ENCODE measurements at regions not wholly inside any gene's neighbourhood (a gene's known extent, or its start where the extent isn't known, plus 50 kb on each side); places are given as distances from the start of the nearest gene placed in this dataset.

DNA sequence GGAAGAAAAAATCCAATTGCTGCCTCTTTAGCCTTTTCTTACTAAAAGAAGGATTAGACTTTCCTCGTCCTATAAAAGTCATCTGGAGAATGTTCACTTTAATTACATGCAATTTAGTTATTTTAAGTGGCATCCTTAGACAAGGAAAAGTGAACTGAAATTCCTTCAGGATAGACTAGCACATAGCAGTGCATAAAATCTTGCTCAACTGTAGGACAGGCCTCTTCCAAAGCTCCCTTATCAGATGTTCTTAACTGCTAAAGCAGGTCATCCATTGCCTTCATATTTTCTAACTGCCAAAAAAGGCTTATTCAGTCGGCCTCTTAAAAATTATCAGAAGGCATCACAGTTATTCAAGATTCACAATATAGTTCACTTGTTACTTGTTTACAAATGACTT is 396.5 kb downstream of the DMRT2 start:
- Histone ChIP-seq H3K4me1 (ENCODE audit: insufficient read depth, insufficient read length) (no peaks in the 10 kb centered on the region), H3K9ac (ENCODE audit: insufficient read length, low read depth) (no peak overlapping the region), H3K9me3 (ENCODE audit: insufficient read depth, low read length) (no peaks in the 10 kb centered on the region), H3K27me3 (ENCODE audit: insufficient read depth, insufficient read length) (no peaks in the 10 kb centered on the region), H3K36me3 (ENCODE audit: insufficient read depth, insufficient read length, low read length) (no peaks in the 10 kb centered on the region), H3K4me3 (ENCODE audit: insufficient read length, low read depth) (no peak overlapping the region)
- DNase-seq (ENCODE audit: low read depth, low spot score): no peak
- no peak for TF ChIP-seq SUZ12 (IDR thresholded peaks at IDR 0.05; ENCODE audit: extremely low read depth, insufficient read depth, insufficient read length)
- TF ChIP-seq YY1 (IDR thresholded peaks at IDR 0.05; ENCODE audit: insufficient read depth, insufficient read length): no peak
- no peak for TF ChIP-seq ZNF274 (IDR thresholded peaks at IDR 0.05; ENCODE audit: low read depth, low read length)

GRCh38 chr9:1453636-1454035 is 403.5 kb downstream of the DMRT2 start:
- H3K4me1 ChIP-seq (ENCODE audit: insufficient read depth, insufficient read length): no peaks in the 10 kb centered on the region
- no peaks in the 10 kb centered on the region for H3K27me3 ChIP-seq (ENCODE audit: insufficient read depth, insufficient read length)
- H3K9me3 ChIP-seq (ENCODE audit: insufficient read depth, low read length): no peaks in the 10 kb centered on the region
- no peaks in the 10 kb centered on the region for H3K36me3 ChIP-seq (ENCODE audit: insufficient read depth, insufficient read length, low read length)
- no peak overlapping the region for H3K4me3 ChIP-seq (ENCODE audit: insufficient read length, low read depth)
- TF ChIP-seq YY1 (IDR thresholded peaks at IDR 0.05; ENCODE audit: insufficient read depth, insufficient read length) (no peak), ZNF274 (IDR thresholded peaks at IDR 0.05; ENCODE audit: low read depth, low read length) (no peak), SUZ12 (IDR thresholded peaks at IDR 0.05; ENCODE audit: extremely low read depth, insufficient read depth, insufficient read length) (no peak)
- DNase-seq (ENCODE audit: low read depth, low spot score): no peak
- H3K9ac ChIP-seq (ENCODE audit: insufficient read length, low read depth): no peak overlapping the region

DNA sequence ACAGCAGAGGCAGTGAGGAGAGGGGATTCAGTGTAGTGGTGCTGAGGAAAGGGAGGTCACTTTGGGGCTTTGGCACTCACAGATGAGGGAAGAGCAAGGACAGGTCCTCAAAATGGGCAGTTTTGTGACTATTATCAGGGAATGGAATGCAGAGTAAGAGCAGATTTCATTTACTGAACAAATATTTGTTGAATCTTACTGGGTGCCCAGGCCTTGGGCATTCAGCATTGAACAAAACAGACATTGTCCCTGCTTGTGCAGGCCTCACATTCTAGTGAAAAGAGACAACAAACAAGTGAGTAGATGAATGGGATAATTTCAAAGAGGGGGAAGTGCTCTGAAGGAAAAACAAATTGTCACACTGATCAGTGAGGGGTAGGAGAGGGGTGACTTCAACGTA is 404.1 kb downstream of the DMRT2 start:
- DNase-seq (ENCODE audit: low read depth, low spot score): no peak
- Histone ChIP-seq H3K4me3 (ENCODE audit: insufficient read length, low read depth) (no peak overlapping the region), H3K27me3 (ENCODE audit: insufficient read depth, insufficient read length) (no peaks in the 10 kb centered on the region), H3K36me3 (ENCODE audit: insufficient read depth, insufficient read length, low read length) (no peaks in the 10 kb centered on the region), H3K9me3 (ENCODE audit: insufficient read depth, low read length) (no peaks in the 10 kb centered on the region), H3K9ac (ENCODE audit: insufficient read length, low read depth) (no peak overlapping the region), H3K4me1 (ENCODE audit: insufficient read depth, insufficient read length) (no peaks in the 10 kb centered on the region)
- TF ChIP-seq YY1 (IDR thresholded peaks at IDR 0.05; ENCODE audit: insufficient read depth, insufficient read length) (no peak), ZNF274 (IDR thresholded peaks at IDR 0.05; ENCODE audit: low read depth, low read length) (no peak), SUZ12 (IDR thresholded peaks at IDR 0.05; ENCODE audit: extremely low read depth, insufficient read depth, insufficient read length) (no peak)

DNA sequence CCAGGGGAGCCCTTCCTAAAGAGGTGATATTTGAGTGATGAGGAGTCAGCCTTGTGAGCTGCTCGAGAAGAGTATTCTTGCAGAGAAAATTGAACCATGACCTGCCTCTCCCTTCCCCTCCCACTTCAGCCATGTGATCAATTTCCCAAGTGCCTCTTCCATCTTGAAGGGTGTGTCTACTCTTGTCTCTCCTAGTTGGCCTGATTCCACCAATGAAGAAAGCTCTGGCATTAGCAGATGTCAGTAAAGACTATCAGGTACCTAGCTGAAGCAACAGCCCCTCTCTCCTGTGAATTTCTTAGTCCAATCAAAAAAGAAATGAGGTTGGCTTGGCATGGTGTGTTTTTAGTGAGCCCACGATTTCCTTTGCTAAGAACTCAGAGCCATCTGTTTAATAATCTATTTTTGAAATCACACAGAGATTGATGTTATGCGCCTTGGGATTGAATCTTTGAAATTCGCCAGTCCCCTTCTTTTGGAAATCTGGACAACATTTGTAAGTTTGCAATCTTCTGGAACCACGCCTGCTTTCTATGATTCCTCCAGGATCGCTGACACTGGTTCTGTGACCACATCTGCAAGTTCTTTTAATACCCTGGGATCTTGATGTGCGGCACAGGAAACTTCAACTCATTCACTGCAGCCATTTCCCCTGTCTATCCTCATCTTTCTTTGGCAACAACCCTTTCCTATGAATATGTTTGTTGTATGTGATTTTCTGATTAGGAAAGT is 404.6 kb downstream of the DMRT2 start:
- Histone ChIP-seq H3K36me3 (ENCODE audit: insufficient read depth, insufficient read length, low read length) (no peaks in the 10 kb centered on the region), H3K4me1 (ENCODE audit: insufficient read depth, insufficient read length) (no peaks in the 10 kb centered on the region), H3K27me3 (ENCODE audit: insufficient read depth, insufficient read length) (no peaks in the 10 kb centered on the region), H3K9ac (ENCODE audit: insufficient read length, low read depth) (no peak overlapping the region), H3K4me3 (ENCODE audit: insufficient read length, low read depth) (no peak overlapping the region), H3K9me3 (ENCODE audit: insufficient read depth, low read length) (no peaks in the 10 kb centered on the region)
- TF ChIP-seq SUZ12 (IDR thresholded peaks at IDR 0.05; ENCODE audit: extremely low read depth, insufficient read depth, insufficient read length) (no peak), YY1 (IDR thresholded peaks at IDR 0.05; ENCODE audit: insufficient read depth, insufficient read length) (no peak), ZNF274 (IDR thresholded peaks at IDR 0.05; ENCODE audit: low read depth, low read length) (no peak)
- DNase-seq (ENCODE audit: low read depth, low spot score): no peak

DNA sequence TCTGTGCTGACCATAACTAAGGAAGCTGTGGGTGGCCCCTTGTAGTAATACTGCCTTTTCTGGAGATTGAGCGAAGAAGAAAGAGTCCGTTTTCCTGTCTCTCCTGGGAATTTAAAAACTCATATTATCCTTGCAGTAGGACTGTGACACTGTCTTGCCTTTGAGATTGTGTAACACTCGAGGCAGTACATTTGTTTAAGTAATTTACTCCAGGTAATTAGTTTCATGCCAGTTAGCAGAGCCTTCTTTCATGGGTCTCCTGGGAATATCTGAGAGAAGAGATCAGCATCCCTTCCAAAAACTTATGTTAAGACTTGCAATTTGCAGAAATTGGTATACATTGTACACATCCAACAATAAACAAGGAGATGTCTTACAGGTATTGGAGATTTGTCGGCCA is 405.6 kb downstream of the DMRT2 start:
- H3K4me1 ChIP-seq (ENCODE audit: insufficient read depth, insufficient read length): no peaks in the 10 kb centered on the region
- no peak overlapping the region for H3K4me3 ChIP-seq (ENCODE audit: insufficient read length, low read depth)
- no peak for DNase-seq (ENCODE audit: low read depth, low spot score)
- H3K36me3 ChIP-seq (ENCODE audit: insufficient read depth, insufficient read length, low read length): no peaks in the 10 kb centered on the region
- H3K9me3 ChIP-seq (ENCODE audit: insufficient read depth, low read length): no peaks in the 10 kb centered on the region
- TF ChIP-seq SUZ12 (IDR thresholded peaks at IDR 0.05; ENCODE audit: extremely low read depth, insufficient read depth, insufficient read length) (no peak), YY1 (IDR thresholded peaks at IDR 0.05; ENCODE audit: insufficient read depth, insufficient read length) (no peak), ZNF274 (IDR thresholded peaks at IDR 0.05; ENCODE audit: low read depth, low read length) (no peak)
- H3K9ac ChIP-seq (ENCODE audit: insufficient read length, low read depth): no peak overlapping the region
- no peaks in the 10 kb centered on the region for H3K27me3 ChIP-seq (ENCODE audit: insufficient read depth, insufficient read length)

DNA sequence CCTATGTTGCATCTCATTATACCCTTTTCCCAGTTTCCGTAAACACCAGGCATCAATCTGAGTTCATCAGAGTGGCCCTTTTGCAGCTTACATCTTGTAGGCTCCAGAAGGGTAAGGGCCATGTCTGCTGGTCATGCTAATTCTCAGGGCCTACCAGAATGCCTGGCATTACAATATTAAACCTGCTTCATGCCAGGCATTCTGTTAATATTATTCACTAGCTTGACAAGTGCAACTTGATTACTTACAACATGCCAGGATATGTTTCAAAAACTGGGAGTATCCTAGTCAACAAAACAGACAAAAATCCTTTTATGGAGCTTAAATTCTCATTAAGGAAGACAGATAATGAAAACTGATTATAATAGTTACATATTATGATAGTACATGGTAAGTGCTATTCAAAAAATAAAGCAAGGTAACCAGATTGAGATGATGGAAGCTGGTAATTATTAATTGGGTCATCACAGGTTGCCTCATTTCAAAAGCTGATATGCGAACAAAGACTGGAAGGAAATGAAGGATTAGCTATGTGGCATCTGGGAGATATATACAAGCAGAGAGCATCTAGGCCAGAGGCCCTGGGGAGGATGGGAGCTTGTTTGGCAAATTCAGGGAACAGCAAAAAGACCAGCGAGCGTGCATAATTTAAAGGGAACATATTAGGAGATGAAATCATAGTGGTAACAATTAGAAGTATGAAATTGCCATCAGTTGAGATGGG is 406.3 kb downstream of the DMRT2 start:
- Histone ChIP-seq H3K27me3 (ENCODE audit: insufficient read depth, insufficient read length) (no peaks in the 10 kb centered on the region), H3K9me3 (ENCODE audit: insufficient read depth, low read length) (no peaks in the 10 kb centered on the region), H3K9ac (ENCODE audit: insufficient read length, low read depth) (no peak overlapping the region), H3K4me3 (ENCODE audit: insufficient read length, low read depth) (no peak overlapping the region), H3K36me3 (ENCODE audit: insufficient read depth, insufficient read length, low read length) (no peaks in the 10 kb centered on the region), H3K4me1 (ENCODE audit: insufficient read depth, insufficient read length) (no peaks in the 10 kb centered on the region)
- TF ChIP-seq SUZ12 (IDR thresholded peaks at IDR 0.05; ENCODE audit: extremely low read depth, insufficient read depth, insufficient read length) (no peak), ZNF274 (IDR thresholded peaks at IDR 0.05; ENCODE audit: low read depth, low read length) (no peak), YY1 (IDR thresholded peaks at IDR 0.05; ENCODE audit: insufficient read depth, insufficient read length) (no peak)
- DNase-seq (ENCODE audit: low read depth, low spot score): no peak

GRCh38 chr9:1457460-1457859 is 407.3 kb downstream of the DMRT2 start:
- no peaks in the 10 kb centered on the region for H3K27me3 ChIP-seq (ENCODE audit: insufficient read depth, insufficient read length)
- no peak overlapping the region for H3K4me3 ChIP-seq (ENCODE audit: insufficient read length, low read depth)
- H3K36me3 ChIP-seq (ENCODE audit: insufficient read depth, insufficient read length, low read length): no peaks in the 10 kb centered on the region
- DNase-seq (ENCODE audit: low read depth, low spot score): no peak
- H3K9me3 ChIP-seq (ENCODE audit: insufficient read depth, low read length): no peaks in the 10 kb centered on the region
- H3K9ac ChIP-seq (ENCODE audit: insufficient read length, low read depth): no peak overlapping the region
- H3K4me1 ChIP-seq (ENCODE audit: insufficient read depth, insufficient read length): no peaks in the 10 kb centered on the region
- TF ChIP-seq YY1 (IDR thresholded peaks at IDR 0.05; ENCODE audit: insufficient read depth, insufficient read length) (no peak), ZNF274 (IDR thresholded peaks at IDR 0.05; ENCODE audit: low read depth, low read length) (no peak), SUZ12 (IDR thresholded peaks at IDR 0.05; ENCODE audit: extremely low read depth, insufficient read depth, insufficient read length) (no peak)

All from NT2/D1 (cell line).